AG09319 (cell line): ENCODE measurements at regions not wholly inside any gene's neighbourhood (a gene's known extent, or its start where the extent isn't known, plus 50 kb on each side); places are given as distances from the start of the nearest gene placed in this dataset.

Source experiments
- DNase-seq: peaks from one replicate; pipeline ENCODE4 v3.0.0-alpha.2; 2010; ENCODE audit warnings: low read depth; ENCODE audit errors: extremely low read depth
- CTCF ChIP-seq: IDR thresholded peaks from 2 replicates; pipeline ENCODE4 v1.5.1; 2011; ENCODE audit warnings: low read depth, mild to moderate bottlenecking, inconsistent platforms, low read length, moderate library complexity

- no peak for DNase-seq
- TF ChIP-seq CTCF = no peak
Measured at GRCh38 chr3:35426366-35426958, 212.9 kb upstream of the ARPP21 start.

- no peak for DNase-seq
- no peak for TF ChIP-seq CTCF
Measured at GRCh38 chr3:35437381-35437780, 201.9 kb upstream of the ARPP21 start.

GRCh38 chr3:35438101-35438500, 201.2 kb upstream of the ARPP21 start:
- DNase-seq = no peak
- TF ChIP-seq CTCF = no peak

DNA sequence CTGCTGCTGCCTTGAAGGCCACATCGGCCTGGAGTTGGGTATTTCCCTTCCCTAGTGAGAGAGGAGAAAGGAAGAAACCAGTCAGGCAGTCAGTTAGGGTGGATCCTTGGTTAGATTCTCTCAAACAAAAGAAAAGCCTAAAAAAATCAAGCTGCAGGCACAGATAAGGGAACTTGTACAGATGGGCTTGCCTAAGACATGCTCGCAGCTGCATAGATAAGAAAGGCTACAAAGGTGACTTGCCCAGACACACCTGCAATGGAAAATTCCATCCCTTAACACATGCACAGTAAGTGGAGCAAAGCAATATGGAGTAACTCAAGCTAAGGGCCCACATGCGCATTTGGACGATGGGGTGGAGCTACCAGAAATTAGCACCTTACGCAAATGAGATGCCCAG, 199.7 kb upstream of the ARPP21 start:
- DNase-seq = no peak
- no peak for TF ChIP-seq CTCF

DNA sequence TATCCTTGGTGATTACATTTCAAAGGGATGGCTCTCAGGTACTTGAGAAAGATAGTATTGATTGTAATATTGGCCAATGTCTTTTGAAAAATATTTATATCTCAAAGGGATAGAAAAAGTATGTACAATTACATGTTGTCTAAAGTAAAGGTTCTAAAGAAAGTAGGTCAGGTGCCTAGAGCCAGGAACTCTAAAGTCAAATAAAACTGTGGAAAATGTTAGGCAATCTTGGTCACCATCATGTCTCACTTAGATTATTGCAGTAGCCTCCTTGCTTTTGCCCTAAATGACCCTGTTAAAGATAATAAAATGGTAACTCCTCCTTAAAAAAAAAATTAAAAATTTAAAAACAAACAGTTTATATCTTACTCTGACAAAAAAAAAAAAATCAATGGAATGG, 198.5 kb upstream of the ARPP21 start:
- TF ChIP-seq CTCF = no peak
- no peak for DNase-seq

GRCh38 chr3:35446896-35447295, 192.4 kb upstream of the ARPP21 start:
- no peak for TF ChIP-seq CTCF
- no peak for DNase-seq

DNA sequence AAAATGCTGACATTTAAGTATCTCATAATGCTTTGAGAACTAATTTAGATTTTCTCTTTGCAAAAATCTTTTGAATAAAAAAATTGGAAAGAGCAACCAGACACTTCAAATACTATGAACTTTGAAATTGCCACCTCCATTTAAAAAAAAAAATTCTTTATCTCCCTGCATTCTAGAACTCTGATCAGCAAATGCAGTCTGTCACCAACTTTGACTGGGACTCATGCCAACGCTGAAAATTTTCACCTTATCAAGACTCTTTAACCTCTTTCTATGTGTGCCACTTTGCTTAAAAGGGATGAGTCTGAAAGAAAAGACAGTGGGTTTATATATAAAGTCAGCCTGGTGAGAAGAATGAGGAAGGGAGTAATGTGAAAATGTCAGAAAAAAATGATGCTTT, 191.2 kb upstream of the ARPP21 start:
- TF ChIP-seq CTCF = no peak
- no peak for DNase-seq
